ENCODE measurements at regions not wholly inside any gene's neighbourhood (a gene's known extent, or its start where the extent isn't known, plus 50 kb on each side); places are given as distances from the start of the nearest gene placed in this dataset.

- Histone ChIP-seq H3K9me3 (ENCODE audit: control insufficient read depth in 2 of 2, insufficient read depth in 1 of 2, low read length in 1 of 2) (no peaks in the 10 kb centered on the region), H3K4me1 (ENCODE audit: control insufficient read depth in 2 of 2, insufficient read depth in 2 of 2, low read length in 2 of 2) (no peaks in the 10 kb centered on the region), H3K27ac (ENCODE audit: low read depth in 1 of 2, low read length in 1 of 2) (no peak overlapping the region), H3K4me3 (ENCODE audit: low read length in 2 of 2) (no peak overlapping the region), H3K36me3 (ENCODE audit: control insufficient read depth in 2 of 2, insufficient read depth in 2 of 2, low read length in 1 of 2) (no peaks in the 10 kb centered on the region), H3K27me3 (ENCODE audit: control insufficient read depth in 2 of 2, insufficient read depth in 1 of 2, low read length in 1 of 2) (no peaks in the 10 kb centered on the region)
- no peak for DNase-seq (ENCODE audit: low read depth in 6 of 9, low spot score in 9 of 9)
- 94% methylated on average over 10 of the region's 10 CpGs for WGBS
Observed at GRCh38 chr6:9335431-9335830, 900.1 kb upstream of the SLC35B3 start.

GRCh38 chr6:9334979-9335378, 899.6 kb upstream of the SLC35B3 start:
- Histone ChIP-seq H3K4me3 (ENCODE audit: low read length in 2 of 2) (no peak overlapping the region), H3K4me1 (ENCODE audit: control insufficient read depth in 2 of 2, insufficient read depth in 2 of 2, low read length in 2 of 2) (no peaks in the 10 kb centered on the region), H3K27me3 (ENCODE audit: control insufficient read depth in 2 of 2, insufficient read depth in 1 of 2, low read length in 1 of 2) (no peaks in the 10 kb centered on the region), H3K9me3 (ENCODE audit: control insufficient read depth in 2 of 2, insufficient read depth in 1 of 2, low read length in 1 of 2) (no peaks in the 10 kb centered on the region), H3K36me3 (ENCODE audit: control insufficient read depth in 2 of 2, insufficient read depth in 2 of 2, low read length in 1 of 2) (no peaks in the 10 kb centered on the region), H3K27ac (ENCODE audit: low read depth in 1 of 2, low read length in 1 of 2) (no peak overlapping the region)
- no peak for DNase-seq (ENCODE audit: low read depth in 6 of 9, low spot score in 9 of 9)
- whole genome bisulfite sequencing = 92% methylated on average over 3 of the region's 3 CpGs

GRCh38 chr6:9332241-9332780, 897.0 kb upstream of the SLC35B3 start:
- H3K36me3 ChIP-seq (ENCODE audit: control insufficient read depth in 2 of 2, insufficient read depth in 2 of 2, low read length in 1 of 2) = no peaks in the 10 kb centered on the region
- H3K4me1 ChIP-seq (ENCODE audit: control insufficient read depth in 2 of 2, insufficient read depth in 2 of 2, low read length in 2 of 2) = no peaks in the 10 kb centered on the region
- 90% methylated on average over 2 of the region's 2 CpGs for WGBS
- no peak for DNase-seq (ENCODE audit: low read depth in 6 of 9, low spot score in 9 of 9)
- no peak overlapping the region for H3K4me3 ChIP-seq (ENCODE audit: low read length in 2 of 2)
- H3K9me3 ChIP-seq (ENCODE audit: control insufficient read depth in 2 of 2, insufficient read depth in 1 of 2, low read length in 1 of 2) = no peaks in the 10 kb centered on the region
- no peak overlapping the region for H3K27ac ChIP-seq (ENCODE audit: low read depth in 1 of 2, low read length in 1 of 2)
- H3K27me3 ChIP-seq (ENCODE audit: control insufficient read depth in 2 of 2, insufficient read depth in 1 of 2, low read length in 1 of 2) = no peaks in the 10 kb centered on the region

GRCh38 chr6:9316831-9317230, 881.5 kb upstream of the SLC35B3 start:
- WGBS = 94% methylated on average over 3 of the region's 3 CpGs
- no peak overlapping the region for H3K4me3 ChIP-seq (ENCODE audit: low read length in 2 of 2)
- H3K36me3 ChIP-seq (ENCODE audit: control insufficient read depth in 2 of 2, insufficient read depth in 2 of 2, low read length in 1 of 2) = no peaks in the 10 kb centered on the region
- H3K4me1 ChIP-seq (ENCODE audit: control insufficient read depth in 2 of 2, insufficient read depth in 2 of 2, low read length in 2 of 2) = no peaks in the 10 kb centered on the region
- no peak for DNase-seq (ENCODE audit: low read depth in 6 of 9, low spot score in 9 of 9)
- H3K27me3 ChIP-seq (ENCODE audit: control insufficient read depth in 2 of 2, insufficient read depth in 1 of 2, low read length in 1 of 2) = no peaks in the 10 kb centered on the region
- H3K9me3 ChIP-seq (ENCODE audit: control insufficient read depth in 2 of 2, insufficient read depth in 1 of 2, low read length in 1 of 2) = no peaks in the 10 kb centered on the region
- H3K27ac ChIP-seq (ENCODE audit: low read depth in 1 of 2, low read length in 1 of 2) = no peak overlapping the region

GRCh38 chr6:9315966-9316650, 880.8 kb upstream of the SLC35B3 start:
- Histone ChIP-seq H3K27ac (ENCODE audit: low read depth in 1 of 2, low read length in 1 of 2) (no peak overlapping the region), H3K4me1 (ENCODE audit: control insufficient read depth in 2 of 2, insufficient read depth in 2 of 2, low read length in 2 of 2) (no peaks in the 10 kb centered on the region), H3K36me3 (ENCODE audit: control insufficient read depth in 2 of 2, insufficient read depth in 2 of 2, low read length in 1 of 2) (no peaks in the 10 kb centered on the region), H3K4me3 (ENCODE audit: low read length in 2 of 2) (no peak overlapping the region), H3K27me3 (ENCODE audit: control insufficient read depth in 2 of 2, insufficient read depth in 1 of 2, low read length in 1 of 2) (no peaks in the 10 kb centered on the region), H3K9me3 (ENCODE audit: control insufficient read depth in 2 of 2, insufficient read depth in 1 of 2, low read length in 1 of 2) (no peaks in the 10 kb centered on the region)
- DNase-seq (ENCODE audit: low read depth in 6 of 9, low spot score in 9 of 9) = no peak
- WGBS = 84% methylated on average over 4 of the region's 4 CpGs

- Histone ChIP-seq H3K27me3 (ENCODE audit: control insufficient read depth in 2 of 2, insufficient read depth in 1 of 2, low read length in 1 of 2) (no peaks in the 10 kb centered on the region), H3K36me3 (ENCODE audit: control insufficient read depth in 2 of 2, insufficient read depth in 2 of 2, low read length in 1 of 2) (no peaks in the 10 kb centered on the region), H3K27ac (ENCODE audit: low read depth in 1 of 2, low read length in 1 of 2) (no peak overlapping the region), H3K4me3 (ENCODE audit: low read length in 2 of 2) (no peak overlapping the region), H3K4me1 (ENCODE audit: control insufficient read depth in 2 of 2, insufficient read depth in 2 of 2, low read length in 2 of 2) (no peaks in the 10 kb centered on the region), H3K9me3 (ENCODE audit: control insufficient read depth in 2 of 2, insufficient read depth in 1 of 2, low read length in 1 of 2) (no peaks in the 10 kb centered on the region)
- WGBS = 69% methylated on average over 4 of the region's 4 CpGs
- no peak for DNase-seq (ENCODE audit: low read depth in 6 of 9, low spot score in 9 of 9)
Observed at GRCh38 chr6:9308284-9308683, 872.9 kb upstream of the SLC35B3 start.

- no peak overlapping the region for H3K27ac ChIP-seq (ENCODE audit: low read depth in 1 of 2, low read length in 1 of 2)
- no peak for DNase-seq (ENCODE audit: low read depth in 6 of 9, low spot score in 9 of 9)
- H3K27me3 ChIP-seq (ENCODE audit: control insufficient read depth in 2 of 2, insufficient read depth in 1 of 2, low read length in 1 of 2) = no peaks in the 10 kb centered on the region
- no peaks in the 10 kb centered on the region for H3K9me3 ChIP-seq (ENCODE audit: control insufficient read depth in 2 of 2, insufficient read depth in 1 of 2, low read length in 1 of 2)
- 95% methylated on average over 2 of the region's 2 CpGs for WGBS
- no peaks in the 10 kb centered on the region for H3K4me1 ChIP-seq (ENCODE audit: control insufficient read depth in 2 of 2, insufficient read depth in 2 of 2, low read length in 2 of 2)
- H3K36me3 ChIP-seq (ENCODE audit: control insufficient read depth in 2 of 2, insufficient read depth in 2 of 2, low read length in 1 of 2) = no peaks in the 10 kb centered on the region
- no peak overlapping the region for H3K4me3 ChIP-seq (ENCODE audit: low read length in 2 of 2)
Observed at GRCh38 chr6:9307786-9308185, 872.4 kb upstream of the SLC35B3 start.

- Histone ChIP-seq H3K36me3 (ENCODE audit: control insufficient read depth in 2 of 2, insufficient read depth in 2 of 2, low read length in 1 of 2) (no peaks in the 10 kb centered on the region), H3K27me3 (ENCODE audit: control insufficient read depth in 2 of 2, insufficient read depth in 1 of 2, low read length in 1 of 2) (no peaks in the 10 kb centered on the region), H3K4me1 (ENCODE audit: control insufficient read depth in 2 of 2, insufficient read depth in 2 of 2, low read length in 2 of 2) (no peaks in the 10 kb centered on the region), H3K4me3 (ENCODE audit: low read length in 2 of 2) (no peak overlapping the region), H3K27ac (ENCODE audit: low read depth in 1 of 2, low read length in 1 of 2) (no peak overlapping the region), H3K9me3 (ENCODE audit: control insufficient read depth in 2 of 2, insufficient read depth in 1 of 2, low read length in 1 of 2) (no peaks in the 10 kb centered on the region)
- 78% methylated on average over 3 of the region's 3 CpGs for WGBS
- DNase-seq (ENCODE audit: low read depth in 6 of 9, low spot score in 9 of 9) = no peak
Observed at GRCh38 chr6:9307187-9307586, 871.8 kb upstream of the SLC35B3 start.

- DNase-seq (ENCODE audit: low read depth in 6 of 9, low spot score in 9 of 9) = no peak
- H3K9me3 ChIP-seq (ENCODE audit: control insufficient read depth in 2 of 2, insufficient read depth in 1 of 2, low read length in 1 of 2) = no peaks in the 10 kb centered on the region
- 91% methylated on average over 4 of the region's 4 CpGs for WGBS
- no peaks in the 10 kb centered on the region for H3K27me3 ChIP-seq (ENCODE audit: control insufficient read depth in 2 of 2, insufficient read depth in 1 of 2, low read length in 1 of 2)
- no peaks in the 10 kb centered on the region for H3K4me1 ChIP-seq (ENCODE audit: control insufficient read depth in 2 of 2, insufficient read depth in 2 of 2, low read length in 2 of 2)
- H3K36me3 ChIP-seq (ENCODE audit: control insufficient read depth in 2 of 2, insufficient read depth in 2 of 2, low read length in 1 of 2) = no peaks in the 10 kb centered on the region
- no peak overlapping the region for H3K4me3 ChIP-seq (ENCODE audit: low read length in 2 of 2)
- no peak overlapping the region for H3K27ac ChIP-seq (ENCODE audit: low read depth in 1 of 2, low read length in 1 of 2)
Observed at GRCh38 chr6:9295644-9296043, 860.3 kb upstream of the SLC35B3 start.

Measured in thymus (tissue), 11 donors.